GM23338 (cell line): ENCODE measurements at regions not wholly inside any gene's neighbourhood (a gene's known extent, or its start where the extent isn't known, plus 50 kb on each side); places are given as distances from the start of the nearest gene placed in this dataset.

Experiments used
- ATAC-seq: fragments of 200-7000 bp; cut with Tn5 transposase; 3 replicates; pipeline ENCODE4 v1.9.1; 2020
- DNase-seq: peaks from one replicate; pipeline ENCODE4 v3.0.0-alpha.2; 2015; ENCODE audit warnings: low spot score
- H2AFZ ChIP-seq: fragments of 200-600 bp; sonication (generic); 2 replicates; pipeline ENCODE4 v1.8.0; 2016; ENCODE audit warnings: antibody characterized with exemption, mild to moderate bottlenecking, moderate library complexity
- H3F3A ChIP-seq: fragments of 200-600 bp; sonication (generic); replicated peaks from 2 replicates; pipeline ENCODE4 v1.8.0; 2017; ENCODE audit warnings: antibody characterized with exemption, mixed run types, low read depth
- H3K27ac ChIP-seq: fragments of 200-600 bp; sonication (generic); 2 replicates; pipeline ENCODE4 v1.6.1; 2016; ENCODE audit warnings: low read depth
- H3K27me3 ChIP-seq: fragments of 200-600 bp; sonication (generic); 2 replicates; pipeline ENCODE4 v1.8.0; 2016; ENCODE audit warnings: mild to moderate bottlenecking, mixed run types, moderate library complexity; ENCODE audit not compliant: insufficient read depth
- H3K36me3 ChIP-seq: fragments of 200-600 bp; sonication (generic); 2 replicates; pipeline ENCODE4 v1.8.0; 2016; ENCODE audit warnings: mild to moderate bottlenecking; ENCODE audit not compliant: insufficient read depth
- H3K4me1 ChIP-seq: fragments of 200-600 bp; sonication (generic); 2 replicates; pipeline ENCODE4 v1.8.0; 2016; ENCODE audit warnings: mild to moderate bottlenecking, moderate library complexity; ENCODE audit not compliant: insufficient read depth
- H3K4me2 ChIP-seq: fragments of 200-600 bp; sonication (generic); 2 replicates; pipeline ENCODE4 v1.7.1; 2017; ENCODE audit warnings: mixed run types
- H3K4me3 ChIP-seq: fragments of 200-600 bp; sonication (generic); 2 replicates; pipeline ENCODE4 v1.6.1; 2016; ENCODE audit warnings: mixed run types
- H3K79me2 ChIP-seq: fragments of 200-600 bp; sonication (generic); replicated peaks from 2 replicates; pipeline ENCODE4 v1.8.0; 2017; ENCODE audit warnings: mild to moderate bottlenecking; ENCODE audit not compliant: insufficient read depth
- H3K9me2 ChIP-seq: fragments of 200-600 bp; sonication (generic); 2 replicates; pipeline ENCODE4 v1.8.0; 2017; ENCODE audit not compliant: insufficient read depth
- H4K20me1 ChIP-seq: fragments of 200-600 bp; sonication (generic); replicated peaks from 2 replicates; pipeline ENCODE4 v1.8.0; 2017; ENCODE audit warnings: mild to moderate bottlenecking; ENCODE audit not compliant: insufficient read depth
- H3K27ac Mint-ChIP-seq: 2 replicates; pipeline ENCODE4 v1.8.0; 2020; ENCODE audit warnings: inconsistent platforms, mild to moderate bottlenecking, moderate library complexity, mixed read lengths
- H3K27me3 Mint-ChIP-seq: 3 replicates; pipeline ENCODE4 v1.8.0; 2022; ENCODE audit warnings: low read depth, mild to moderate bottlenecking, moderate library complexity, mixed read lengths, inconsistent platforms; ENCODE audit not compliant: insufficient read depth, poor library complexity
- H3K36me3 Mint-ChIP-seq: 3 replicates; pipeline ENCODE4 v1.8.0; 2021; ENCODE audit warnings: low read depth, mild to moderate bottlenecking, inconsistent platforms, moderate library complexity, mixed read lengths
- H3K4me1 Mint-ChIP-seq: 3 replicates; pipeline ENCODE4 v1.8.0; 2020; ENCODE audit warnings: mild to moderate bottlenecking, inconsistent platforms, mixed read lengths
- H3K4me3 Mint-ChIP-seq: 3 replicates; pipeline ENCODE4 v1.8.0; 2021; ENCODE audit warnings: moderate library complexity, mild to moderate bottlenecking, inconsistent platforms, mixed read lengths
- H3K9me3 Mint-ChIP-seq: 3 replicates; pipeline ENCODE4 v1.8.0; 2020; ENCODE audit warnings: moderate library complexity, mild to moderate bottlenecking, inconsistent platforms, mixed read lengths
- CREB1 ChIP-seq: fragments of 250-450 bp; sonication (Bioruptor Pico); IDR thresholded peaks from 2 replicates; pipeline ENCODE4 v1.5.0; 2020; ENCODE audit warnings: low read depth, mild to moderate bottlenecking, moderate library complexity
- CTCF ChIP-seq, 2 experiments: fragments of 200-600 bp in 1 of 2; sonication (generic) in 1 of 2; conservative IDR thresholded peaks; 2 replicates each; pipeline versions ENCODE4 v1.5.1 to v1.6.1; 2016 to 2017; ENCODE audit warnings: antibody characterized with exemption in 2 of 2, low read depth in 2 of 2, mild to moderate bottlenecking in 2 of 2, moderate library complexity in 1 of 2
- EZH2 ChIP-seq: fragments of 200-600 bp; sonication (generic); IDR thresholded peaks from one replicate; pipeline ENCODE4 v1.8.0; 2017; ENCODE audit warnings: antibody characterized with exemption, mild to moderate bottlenecking, low read depth; ENCODE audit not compliant: unreplicated experiment
- EZH2phosphoT487 ChIP-seq: fragments of 200-600 bp; sonication (generic); IDR thresholded peaks from one replicate; pipeline ENCODE4 v1.8.1; 2018; ENCODE audit warnings: antibody characterized with exemption; ENCODE audit not compliant: unreplicated experiment
- JUNB ChIP-seq: IDR thresholded peaks from one replicate; pipeline ENCODE4 v1.6.1; 2016; ENCODE audit warnings: antibody characterized with exemption; ENCODE audit not compliant: unreplicated experiment
- NANOG ChIP-seq: IDR thresholded peaks from 2 replicates; pipeline ENCODE4 v1.6.1; 2016; ENCODE audit warnings: antibody characterized with exemption, borderline replicate concordance
- POLR2AphosphoS5 ChIP-seq: IDR thresholded peaks from 2 replicates; pipeline ENCODE4 v1.6.1; 2016; ENCODE audit warnings: antibody characterized with exemption, low read depth
- REST ChIP-seq: IDR thresholded peaks from one replicate; pipeline ENCODE4 v1.6.1; 2018; ENCODE audit warnings: antibody characterized with exemption; ENCODE audit not compliant: unreplicated experiment
- STAT1 ChIP-seq: IDR thresholded peaks from one replicate; pipeline ENCODE4 v1.6.1; 2016; ENCODE audit warnings: antibody characterized with exemption; ENCODE audit not compliant: unreplicated experiment
- ZNF331 ChIP-seq: fragments of 250-450 bp; sonication (Bioruptor Pico); IDR thresholded peaks from 2 replicates; pipeline ENCODE4 v1.5.0; 2020; ENCODE audit warnings: low read depth, mild to moderate bottlenecking, moderate library complexity
- TF ChIP-seq, protein P1 (sequence below): IDR thresholded peaks from 2 replicates; pipeline ENCODE4 v1.6.1; 2016; ENCODE audit warnings: antibody characterized with exemption

DNA sequence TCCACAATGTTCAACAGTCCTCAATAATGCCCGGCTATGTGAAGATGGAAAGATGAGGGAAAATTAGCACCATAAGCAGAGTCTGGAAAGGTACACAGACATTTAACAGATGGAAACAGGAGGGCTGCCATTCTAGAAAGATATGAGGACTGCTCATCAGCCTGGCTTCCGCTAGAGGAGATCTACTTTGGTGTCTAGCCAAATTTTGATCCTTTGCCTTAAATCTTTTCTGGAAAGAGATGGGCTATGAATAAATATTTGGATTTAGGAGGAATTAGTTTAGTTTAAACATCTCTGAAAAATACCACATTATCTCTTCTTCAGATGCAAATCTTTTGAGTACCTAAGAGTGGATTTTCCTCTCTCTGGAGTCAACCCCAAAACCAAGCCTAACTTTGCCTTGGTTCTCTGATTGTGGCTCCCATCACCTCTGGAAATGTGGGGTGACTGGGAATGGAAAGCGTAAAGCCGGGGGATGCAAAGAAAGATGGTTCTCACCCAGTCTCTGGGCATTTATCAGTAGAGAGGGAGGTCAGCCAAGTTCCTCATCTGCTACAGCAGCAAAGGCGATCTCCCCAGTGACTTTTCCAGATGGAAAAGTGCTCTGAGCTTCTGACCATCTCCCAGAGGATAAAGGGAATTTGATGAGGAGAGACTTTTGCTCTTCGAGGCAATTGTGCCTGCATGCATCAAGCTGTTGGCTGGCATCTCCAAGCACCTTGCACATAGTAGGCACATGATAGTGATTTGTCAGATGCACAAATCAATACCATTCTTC lies 410.6 kb downstream of the ZNF521 start (continued):
- TF ChIP-seq REST (no peak), CTCF (conservative IDR thresholded peaks at IDR 0.05; ENCODE audit: low read depth in 2 of 2) (no peak), ZNF331 (CRISPR knock-in tag) (no peak), STAT1 (no peak), CREB1 (CRISPR knock-in tag) (no peak), POLR2AphosphoS5 (no peak), EZH2phosphoT487 (no peak), JUNB (no peak), EZH2 (no peak), NANOG (no peak)
- TF ChIP-seq, protein P1, sequence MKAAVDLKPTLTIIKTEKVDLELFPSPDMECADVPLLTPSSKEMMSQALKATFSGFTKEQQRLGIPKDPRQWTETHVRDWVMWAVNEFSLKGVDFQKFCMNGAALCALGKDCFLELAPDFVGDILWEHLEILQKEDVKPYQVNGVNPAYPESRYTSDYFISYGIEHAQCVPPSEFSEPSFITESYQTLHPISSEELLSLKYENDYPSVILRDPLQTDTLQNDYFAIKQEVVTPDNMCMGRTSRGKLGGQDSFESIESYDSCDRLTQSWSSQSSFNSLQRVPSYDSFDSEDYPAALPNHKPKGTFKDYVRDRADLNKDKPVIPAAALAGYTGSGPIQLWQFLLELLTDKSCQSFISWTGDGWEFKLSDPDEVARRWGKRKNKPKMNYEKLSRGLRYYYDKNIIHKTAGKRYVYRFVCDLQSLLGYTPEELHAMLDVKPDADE, result no peak

DNA sequence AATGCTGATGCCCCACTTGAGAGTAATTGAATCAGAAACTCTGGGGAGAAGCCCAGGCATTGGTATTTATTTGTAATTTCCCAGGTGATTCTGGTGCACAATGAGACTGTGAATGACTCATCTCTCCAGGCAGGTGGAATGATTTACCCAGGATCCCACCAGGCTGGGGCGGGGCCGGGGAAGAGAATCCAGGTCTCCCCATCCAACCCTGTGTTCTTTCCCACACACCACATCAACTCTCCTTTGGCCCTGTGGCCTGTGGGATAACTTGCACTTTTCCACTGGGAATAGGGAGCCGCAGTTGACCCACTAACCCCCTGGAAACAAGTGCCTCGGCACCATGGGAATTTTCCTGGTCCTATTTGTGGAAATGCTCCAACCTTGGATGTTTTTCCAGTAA lies 409.8 kb downstream of the ZNF521 start:
- no peak overlapping the region for H2AFZ ChIP-seq
- Mint-ChIP-seq H3K27me3 (no peaks in the 10 kb centered on the region), H3K36me3 (no peaks in the 10 kb centered on the region), H3K4me1 (peaks cover 5% of the 10 kb centered on the region; the same call in 1 of the 3 replicates), H3K4me3 (no peak overlapping the region), H3K9me3 (no peaks in the 10 kb centered on the region), H3K27ac (no peak overlapping the region)
- no peaks in the 10 kb centered on the region; the same call in 1 of the 2 replicates for H3K4me1 ChIP-seq
- no peak for DNase-seq
- H4K20me1 ChIP-seq, result no peaks in the 10 kb centered on the region
- no peaks in the 10 kb centered on the region for H3K27me3 ChIP-seq
- no peak for ATAC-seq
- H3K27ac ChIP-seq, result no peak overlapping the region
- no peaks in the 10 kb centered on the region for H3K79me2 ChIP-seq
- H3K4me3 ChIP-seq, result no peak overlapping the region
- H3K4me2 ChIP-seq, result no peak overlapping the region
- no peaks in the 10 kb centered on the region for H3K9me2 ChIP-seq
- no peaks in the 10 kb centered on the region for H3K36me3 ChIP-seq
- H3F3A ChIP-seq, result no peaks in the 10 kb centered on the region
- TF ChIP-seq ZNF331 (CRISPR knock-in tag) (no peak), EZH2 (no peak), CTCF (conservative IDR thresholded peaks at IDR 0.05; ENCODE audit: low read depth in 2 of 2) (no peak), POLR2AphosphoS5 (no peak), EZH2phosphoT487 (no peak), JUNB (no peak), NANOG (no peak)
- TF ChIP-seq, protein P1, result no peak
